Fibroblast of pulmonary artery (primary cell): ENCODE measurements at regions not wholly inside any gene's neighbourhood (a gene's known extent, or its start where the extent isn't known, plus 50 kb on each side); places are given as distances from the start of the nearest gene placed in this dataset.

Source experiments
- DNase-seq: peaks from one replicate; pipeline ENCODE4 v3.0.0-alpha.2; 2010; ENCODE audit warnings: low read depth
- H3K4me3 ChIP-seq: replicated peaks from 2 replicates; pipeline ENCODE4 v1.5.1; 2011; ENCODE audit warnings: low read depth, mild to moderate bottlenecking, control low read depth, low read length, moderate library complexity
- CTCF ChIP-seq: IDR thresholded peaks from 2 replicates; pipeline ENCODE4 v1.5.1; 2011; ENCODE audit warnings: mild to moderate bottlenecking, control low read depth, low read length, inconsistent platforms; ENCODE audit errors: missing control alignments

- no peak for TF ChIP-seq CTCF
- DNase-seq: no peak
- no peak overlapping the region for H3K4me3 ChIP-seq
Observed at GRCh38 chr5:24331531-24331930, 313.2 kb downstream of the CDH10 start.

- DNase-seq: no peak
- TF ChIP-seq CTCF: no peak
- H3K4me3 ChIP-seq: no peak overlapping the region
Observed at GRCh38 chr5:24347158-24347557, 297.6 kb downstream of the CDH10 start.

- no peak for DNase-seq
- no peak for TF ChIP-seq CTCF
- H3K4me3 ChIP-seq: no peak overlapping the region
Observed at GRCh38 chr5:24351285-24351684, 293.5 kb downstream of the CDH10 start.

- no peak for TF ChIP-seq CTCF
- no peak overlapping the region for H3K4me3 ChIP-seq
- DNase-seq: no peak
Observed at GRCh38 chr5:24353016-24353415, 291.8 kb downstream of the CDH10 start.

- DNase-seq: no peak
- TF ChIP-seq CTCF: no peak
- H3K4me3 ChIP-seq: no peak overlapping the region
Observed at GRCh38 chr5:24353611-24354010, 291.2 kb downstream of the CDH10 start.

GRCh38 chr5:24363789-24364481, 280.8 kb downstream of the CDH10 start:
- no peak overlapping the region for H3K4me3 ChIP-seq
- TF ChIP-seq CTCF: no peak
- no peak for DNase-seq

GRCh38 chr5:24364711-24365110, 280.1 kb downstream of the CDH10 start:
- no peak for TF ChIP-seq CTCF
- no peak for DNase-seq
- no peak overlapping the region for H3K4me3 ChIP-seq
